ENCODE measurements at regions not wholly inside any gene's neighbourhood (a gene's known extent, or its start where the extent isn't known, plus 50 kb on each side); places are given as distances from the start of the nearest gene placed in this dataset.

GRCh38 chr10:29389493-29389892 is 100.6 kb downstream of the LYZL1 start:
- Histone ChIP-seq H3K9me3 (replicated peaks; ENCODE audit: control insufficient read depth, insufficient read depth, low read depth, low read length) (no peaks in the 10 kb centered on the region), H4K20me1 (replicated peaks; ENCODE audit: control insufficient read depth, insufficient read depth, low read length) (no peaks in the 10 kb centered on the region), H3K9ac (ENCODE audit: insufficient read depth in 1 of 2, low read depth in 2 of 2, low read length in 2 of 2) (no peak overlapping the region), H3K79me2 (ENCODE audit: control insufficient read depth, insufficient read depth, low read length) (no peaks in the 10 kb centered on the region), H3K27me3 (ENCODE audit: control insufficient read depth in 2 of 2, insufficient read depth in 2 of 2, low read length in 2 of 2) (peaks cover 18 to 30% of the 10 kb centered on the region in 2 experiments; a peak in 3 of 5 replicates), H3K4me3 (no peak overlapping the region), H2AFZ (ENCODE audit: low read depth, low read length) (no peak overlapping the region), H3K27ac (ENCODE audit: extremely low read depth, low read depth, low read length) (no peak overlapping the region), H3K4me2 (ENCODE audit: insufficient read depth, low read length) (no peak overlapping the region), H3K4me1 (replicated peaks in 1 of 2; ENCODE audit: control insufficient read depth in 2 of 2, insufficient read depth in 2 of 2, low read length in 2 of 2) (no peaks in the 10 kb centered on the region), H3K9me1 (ENCODE audit: control insufficient read depth, insufficient read depth, low read length) (no peaks in the 10 kb centered on the region), H3K36me3 (ENCODE audit: control insufficient read depth, insufficient read depth, low read length) (no peaks in the 10 kb centered on the region)
- FAIRE-seq: no peak
- no TSS peak for BruUV-seq (replicated peaks)
- TF ChIP-seq RBM25 (IDR thresholded peaks at IDR 0.05; ENCODE audit: low read depth, low read length, severe bottlenecking): peak; percentile 69
- no peak for TF ChIP-seq ZBTB17 (CRISPR knock-in tag; IDR thresholded peaks at IDR 0.05)
- no peak for TF ChIP-seq ZNF197 (CRISPR knock-in tag; IDR thresholded peaks at IDR 0.05; ENCODE audit: low read depth)
- no peak for TF ChIP-seq CC2D1A (IDR thresholded peaks at IDR 0.05)
- no peak for TF ChIP-seq RBM17 (IDR thresholded peaks at IDR 0.05; ENCODE audit: borderline replicate concordance, low read depth, low read length)
- no peak for TF ChIP-seq SMAD4 (CRISPR knock-in tag; conservative IDR thresholded peaks at IDR 0.05)
- peak; percentile 13 for TF ChIP-seq CBX8 (IDR thresholded peaks at IDR 0.05; ENCODE audit: borderline replicate concordance, extremely low read depth, low read depth, low read length, poor library complexity, severe bottlenecking)
- no peak for TF ChIP-seq POLR2A (conservative IDR thresholded peaks at IDR 0.05)
- TF ChIP-seq SRF (CRISPR knock-in tag; IDR thresholded peaks at IDR 0.05): no peak
- TF ChIP-seq, protein P1, sequence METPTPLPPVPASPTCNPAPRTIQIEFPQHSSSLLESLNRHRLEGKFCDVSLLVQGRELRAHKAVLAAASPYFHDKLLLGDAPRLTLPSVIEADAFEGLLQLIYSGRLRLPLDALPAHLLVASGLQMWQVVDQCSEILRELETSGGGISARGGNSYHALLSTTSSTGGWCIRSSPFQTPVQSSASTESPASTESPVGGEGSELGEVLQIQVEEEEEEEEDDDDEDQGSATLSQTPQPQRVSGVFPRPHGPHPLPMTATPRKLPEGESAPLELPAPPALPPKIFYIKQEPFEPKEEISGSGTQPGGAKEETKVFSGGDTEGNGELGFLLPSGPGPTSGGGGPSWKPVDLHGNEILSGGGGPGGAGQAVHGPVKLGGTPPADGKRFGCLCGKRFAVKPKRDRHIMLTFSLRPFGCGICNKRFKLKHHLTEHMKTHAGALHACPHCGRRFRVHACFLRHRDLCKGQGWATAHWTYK (CRISPR knock-in tag; IDR thresholded peaks at IDR 0.05): no peak
- no peak for TF ChIP-seq EP300 (IDR thresholded peaks at IDR 0.05; ENCODE audit: low read length)
- TF ChIP-seq CHD2 (IDR thresholded peaks at IDR 0.05; ENCODE audit: low read depth, low read length): no peak
- no peak for TF ChIP-seq ETS2 (tag; IDR thresholded peaks at IDR 0.05; ENCODE audit: borderline replicate concordance, poor library complexity, severe bottlenecking)
- no peak for TF ChIP-seq STAT5A (IDR thresholded peaks at IDR 0.05; ENCODE audit: borderline replicate concordance, low read length)
- no peak for TF ChIP-seq SMAD2 (IDR thresholded peaks at IDR 0.05; ENCODE audit: low read depth, low read length)
- intact Hi-C loops (cut with micrococcal nuclease) (no loop called here), in situ Hi-C loops (cut with MboI) (loop anchor here (5.0 kb wide), 1 partner anchor 1203 kb away; no protein-coding TSS in a partner anchor)
- no peak for DNase-seq (ENCODE audit: extremely low read depth in 1 of 4, low spot score in 3 of 4)
- POLR2A ChIA-PET: interaction anchor here (0.5 kb wide), 1 partner anchor 30 kb away, joined by 3 read pairs; no protein-coding TSS in a partner anchor
- no peak for ATAC-seq
- 0% methylated on average over 3 of the region's 3 CpGs for WGBS (ENCODE audit: insufficient coverage, low coverage, missing lambda C conversion rate)
- CTCF ChIA-PET (ENCODE audit: low intra/inter-chr PET ratio): interaction anchor here (1.0 kb wide), 1 partner anchor 133 kb away, joined by 3 read pairs; no protein-coding TSS in a partner anchor
